ENCODE measurements at regions not wholly inside any gene's neighbourhood (a gene's known extent, or its start where the extent isn't known, plus 50 kb on each side); places are given as distances from the start of the nearest gene placed in this dataset.

- no peaks in the 10 kb centered on the region for H3K79me1 ChIP-seq (ENCODE audit: low read depth, low read length)
- H3K79me2 ChIP-seq (ENCODE audit: control insufficient read depth in 1 of 2, insufficient read depth in 2 of 2, low read length in 2 of 2), result no peaks in the 10 kb centered on the region
- H3K18ac ChIP-seq (ENCODE audit: extremely low read depth, low read length), result no peak overlapping the region
- H3K56ac ChIP-seq (replicated peaks; ENCODE audit: insufficient read length, low read depth, low read length), result no peak overlapping the region
- no peaks in the 10 kb centered on the region for H4K20me1 ChIP-seq (replicated peaks in 1 of 2; ENCODE audit: control insufficient read depth in 1 of 2, insufficient read depth in 2 of 2, low read length in 2 of 2)
- no peak overlapping the region for H2BK120ac ChIP-seq (replicated peaks; ENCODE audit: low read depth, low read length)
- H3K23me2 ChIP-seq (ENCODE audit: low read depth, low read length), result no peaks in the 10 kb centered on the region
- TF ChIP-seq CBX8 (IDR thresholded peaks at IDR 0.05; ENCODE audit: borderline replicate concordance, low read depth, low read length), result no peak
- TF ChIP-seq RBBP5 (IDR thresholded peaks at IDR 0.05; ENCODE audit: borderline replicate concordance, low read depth, low read length), result no peak
- no peak for TF ChIP-seq RXRA (IDR thresholded peaks at IDR 0.05; ENCODE audit: insufficient read depth, low read depth, low read length)
- TF ChIP-seq HDAC2 (IDR thresholded peaks at IDR 0.05; ENCODE audit: borderline replicate concordance in 1 of 2, low read depth in 2 of 2, low read length in 2 of 2), result no peak
- no peak for TF ChIP-seq KDM4A (IDR thresholded peaks at IDR 0.05; ENCODE audit: low read depth, low read length, severe bottlenecking)
- no peak for TF ChIP-seq SIRT6 (IDR thresholded peaks at IDR 0.05; ENCODE audit: low read length)
- no peak for TF ChIP-seq GTF2F1 (IDR thresholded peaks at IDR 0.05; ENCODE audit: borderline replicate concordance, low read depth, low read length)
- TF ChIP-seq HDAC6 (IDR thresholded peaks at IDR 0.05; ENCODE audit: low read depth, low read length), result no peak
- H4K8ac ChIP-seq (ENCODE audit: extremely low read depth, insufficient read depth, low read length), result no peak overlapping the region
- H2BK20ac ChIP-seq (ENCODE audit: low read length), result no peak overlapping the region
- H2AK5ac ChIP-seq (ENCODE audit: low read depth, low read length), result no peak overlapping the region
- no peaks in the 10 kb centered on the region for H3K27me3 ChIP-seq (replicated peaks in 1 of 4; ENCODE audit: control insufficient read depth in 3 of 4, extremely low read depth in 1 of 4, insufficient read depth in 3 of 4, low read length in 3 of 4)
- FAIRE-seq (no peak), DNase-seq (ENCODE audit: low read depth in 1 of 2, low spot score in 2 of 2) (no peak)
- H2AFZ ChIP-seq (ENCODE audit: low read length), result 0 out of 2 replicates have a peak overlapping the region, but pooled peaks have one; percentile 51
- H3K4me3 ChIP-seq (ENCODE audit: extremely low read depth in 1 of 4, insufficient read depth in 2 of 4, low read depth in 3 of 4, low read length in 4 of 4), result no peak overlapping the region
- POLR2A ChIA-PET (ENCODE audit: partially characterized antibody), result no interaction called here
- H3K9me3 ChIP-seq (ENCODE audit: insufficient read depth in 2 of 2, low read depth in 1 of 2, low read length in 1 of 2), result no peaks in the 10 kb centered on the region
- 0 out of 2 replicates have a peak overlapping the region, but pooled peaks have one; percentile 17 for H2BK12ac ChIP-seq (ENCODE audit: low read depth, low read length)
- H2BK15ac ChIP-seq (ENCODE audit: low read length), result no peak overlapping the region
- H3K4ac ChIP-seq (replicated peaks; ENCODE audit: insufficient read length, low read depth, low read length), result no peak overlapping the region
- no peak overlapping the region for H3K9ac ChIP-seq (replicated peaks in 1 of 4; ENCODE audit: extremely low read depth in 1 of 4, low read depth in 3 of 4, low read length in 3 of 4)
- H3K36me3 ChIP-seq (ENCODE audit: control insufficient read depth in 2 of 4, insufficient read depth in 4 of 4, low read length in 3 of 4), result no peaks in the 10 kb centered on the region
- no peak overlapping the region for H3K23ac ChIP-seq (ENCODE audit: insufficient read length)
- no peak overlapping the region for H4K91ac ChIP-seq (replicated peaks; ENCODE audit: insufficient read length, low read length)
- H2BK5ac ChIP-seq (ENCODE audit: low read depth, low read length), result no peak overlapping the region
- no peak overlapping the region for H4K5ac ChIP-seq (ENCODE audit: insufficient read length, low read depth, low read length)
- CTCF ChIA-PET (ENCODE audit: partially characterized antibody), result no interaction called here
- H3K27ac ChIP-seq (ENCODE audit: low read depth, low read length), result no peak overlapping the region
- no peaks in the 10 kb centered on the region for H3K4me1 ChIP-seq (replicated peaks in 1 of 4; ENCODE audit: control insufficient read depth in 3 of 4, insufficient read depth in 4 of 4, low read length in 3 of 4)
- no peak overlapping the region for H3K4me2 ChIP-seq (ENCODE audit: insufficient read depth in 1 of 2, low read depth in 2 of 2, low read length in 2 of 2)
- no peak overlapping the region for H3K14ac ChIP-seq (ENCODE audit: insufficient read length)
Measured at GRCh38 chr5:155684417-155684816, 642.5 kb upstream of the SGCD start.

All from H1 (cell line).